GM12874 (cell line): ENCODE measurements at regions not wholly inside any gene's neighbourhood (a gene's known extent, or its start where the extent isn't known, plus 50 kb on each side); places are given as distances from the start of the nearest gene placed in this dataset.

Experiments used
- TF ChIP-seq, protein P1 (sequence below): IDR thresholded peaks from 2 replicates; pipeline ENCODE4 v1.5.1; 2011; ENCODE audit warnings: low read depth, mild to moderate bottlenecking, control low read depth, low read length, moderate library complexity; ENCODE audit not compliant: insufficient read depth

DNA sequence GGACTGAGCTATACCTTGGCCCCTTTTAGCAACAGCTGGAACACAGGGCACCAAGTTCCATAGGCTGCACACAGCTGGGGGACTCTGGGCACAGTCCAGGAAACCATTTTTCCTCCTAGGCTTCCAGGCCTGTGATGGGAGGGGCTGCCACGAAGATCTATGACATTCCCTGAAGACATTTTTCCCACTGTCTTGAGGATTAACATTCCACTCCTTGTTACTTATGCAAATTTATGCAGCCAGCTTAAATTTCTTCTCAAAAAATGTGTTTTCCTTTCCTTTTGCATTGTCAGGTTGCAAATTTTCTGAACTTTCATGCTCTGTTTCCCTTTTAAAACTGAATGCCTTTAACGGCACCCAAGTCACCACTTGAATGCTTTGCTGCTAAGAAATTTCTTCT is 580.1 kb upstream of the FTMT start:
- TF ChIP-seq, protein P1, sequence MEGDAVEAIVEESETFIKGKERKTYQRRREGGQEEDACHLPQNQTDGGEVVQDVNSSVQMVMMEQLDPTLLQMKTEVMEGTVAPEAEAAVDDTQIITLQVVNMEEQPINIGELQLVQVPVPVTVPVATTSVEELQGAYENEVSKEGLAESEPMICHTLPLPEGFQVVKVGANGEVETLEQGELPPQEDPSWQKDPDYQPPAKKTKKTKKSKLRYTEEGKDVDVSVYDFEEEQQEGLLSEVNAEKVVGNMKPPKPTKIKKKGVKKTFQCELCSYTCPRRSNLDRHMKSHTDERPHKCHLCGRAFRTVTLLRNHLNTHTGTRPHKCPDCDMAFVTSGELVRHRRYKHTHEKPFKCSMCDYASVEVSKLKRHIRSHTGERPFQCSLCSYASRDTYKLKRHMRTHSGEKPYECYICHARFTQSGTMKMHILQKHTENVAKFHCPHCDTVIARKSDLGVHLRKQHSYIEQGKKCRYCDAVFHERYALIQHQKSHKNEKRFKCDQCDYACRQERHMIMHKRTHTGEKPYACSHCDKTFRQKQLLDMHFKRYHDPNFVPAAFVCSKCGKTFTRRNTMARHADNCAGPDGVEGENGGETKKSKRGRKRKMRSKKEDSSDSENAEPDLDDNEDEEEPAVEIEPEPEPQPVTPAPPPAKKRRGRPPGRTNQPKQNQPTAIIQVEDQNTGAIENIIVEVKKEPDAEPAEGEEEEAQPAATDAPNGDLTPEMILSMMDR, result no peak

DNA sequence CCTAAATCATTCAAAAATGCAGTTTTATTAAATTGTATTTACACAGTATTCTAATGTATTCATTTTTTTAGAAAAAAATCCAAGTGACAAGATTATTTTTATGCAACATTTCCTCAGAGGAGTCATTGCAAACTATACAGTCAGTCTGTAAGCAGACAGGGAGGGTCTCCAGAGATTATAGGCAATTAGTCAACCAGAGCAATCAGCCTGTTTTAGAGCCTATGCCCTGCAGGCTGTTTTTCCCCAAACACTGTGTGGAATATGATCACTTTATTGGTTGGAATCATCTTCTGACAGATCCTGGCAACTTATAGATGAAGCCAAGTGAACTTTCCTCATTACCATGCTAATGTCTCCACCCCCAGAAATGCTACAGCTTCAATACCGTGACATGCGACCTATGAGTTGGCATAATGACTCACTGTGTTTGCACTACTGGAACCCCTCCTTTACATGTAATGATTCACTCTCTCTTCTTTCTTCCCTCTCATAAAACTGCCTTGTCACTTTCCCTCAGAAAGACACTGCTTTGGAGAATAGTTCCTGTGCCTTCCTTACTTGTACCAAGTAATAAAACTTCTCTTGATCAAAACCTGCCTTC is 577.7 kb upstream of the FTMT start:
- TF ChIP-seq, protein P1, result no peak

DNA sequence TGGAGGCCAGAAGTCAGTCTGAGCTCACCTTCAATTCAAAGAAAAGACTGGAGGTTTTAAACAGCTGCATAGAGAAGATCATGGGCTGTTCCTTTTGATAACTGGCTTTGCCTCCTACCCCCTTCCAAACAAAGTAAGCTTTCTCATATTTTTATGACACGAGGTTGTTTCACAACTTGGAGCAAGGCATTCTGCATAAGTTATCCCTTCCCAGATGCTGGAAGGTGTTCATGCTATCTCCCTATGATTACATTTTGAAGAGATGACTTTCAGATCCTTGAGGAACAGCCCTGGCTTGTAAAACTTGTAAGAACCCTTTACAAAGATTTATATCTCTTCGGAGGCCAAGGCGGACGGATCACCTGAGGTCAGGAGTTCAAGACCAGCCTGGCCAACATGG is 571.9 kb upstream of the FTMT start:
- TF ChIP-seq, protein P1, result no peak

DNA sequence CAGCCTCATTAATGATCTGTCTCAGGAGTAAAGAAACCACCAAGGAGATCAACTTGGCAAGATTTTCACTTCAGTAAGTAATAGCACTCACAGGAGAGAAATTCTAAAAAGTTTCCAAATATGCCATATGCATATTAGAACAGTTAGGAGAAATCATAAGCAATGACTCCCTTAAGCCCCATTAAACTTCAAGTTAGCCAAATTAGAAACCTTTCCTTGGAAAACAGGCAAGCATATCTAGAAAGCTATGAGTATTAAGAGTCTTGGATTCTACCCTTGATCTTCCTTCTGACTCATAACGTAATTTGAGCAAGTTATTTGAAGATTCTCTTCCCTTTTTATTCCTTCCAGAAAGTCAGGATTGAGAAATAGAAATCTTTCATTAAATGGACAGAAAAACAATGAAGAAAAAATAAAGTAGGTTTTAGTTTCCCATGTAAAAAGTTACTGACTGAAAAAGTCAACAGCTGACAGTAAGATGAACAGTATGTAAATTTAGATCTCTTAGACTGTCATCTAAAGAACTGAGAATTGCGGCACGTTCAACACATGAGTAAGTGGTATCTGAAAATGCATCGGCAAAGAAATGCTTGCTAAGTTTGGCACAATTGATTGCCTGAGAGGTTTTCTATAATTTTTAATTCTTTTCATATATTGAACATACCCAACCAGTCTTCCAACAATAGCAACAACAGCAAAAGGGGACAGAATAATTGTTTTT is 565.7 kb upstream of the FTMT start:
- TF ChIP-seq, protein P1, result no peak

DNA sequence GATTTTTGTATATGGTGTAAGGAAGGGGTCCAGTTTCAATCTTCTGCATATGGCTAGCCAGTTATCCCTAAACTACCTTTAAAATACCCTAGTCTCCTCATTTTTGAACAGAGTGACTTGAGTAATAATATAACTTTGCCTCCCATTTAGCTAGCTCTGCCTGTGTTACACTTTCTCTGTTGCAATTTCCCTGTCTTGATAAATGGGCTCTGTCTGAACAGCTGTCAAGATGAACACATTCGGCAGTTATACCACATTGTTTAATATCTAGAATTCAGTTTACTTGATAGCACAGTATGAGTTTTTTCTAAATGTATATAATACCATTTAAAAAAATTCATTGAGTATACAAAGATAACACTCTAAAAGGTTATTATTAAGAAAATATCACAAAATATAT is 562.9 kb upstream of the FTMT start:
- TF ChIP-seq, protein P1, result no peak

DNA sequence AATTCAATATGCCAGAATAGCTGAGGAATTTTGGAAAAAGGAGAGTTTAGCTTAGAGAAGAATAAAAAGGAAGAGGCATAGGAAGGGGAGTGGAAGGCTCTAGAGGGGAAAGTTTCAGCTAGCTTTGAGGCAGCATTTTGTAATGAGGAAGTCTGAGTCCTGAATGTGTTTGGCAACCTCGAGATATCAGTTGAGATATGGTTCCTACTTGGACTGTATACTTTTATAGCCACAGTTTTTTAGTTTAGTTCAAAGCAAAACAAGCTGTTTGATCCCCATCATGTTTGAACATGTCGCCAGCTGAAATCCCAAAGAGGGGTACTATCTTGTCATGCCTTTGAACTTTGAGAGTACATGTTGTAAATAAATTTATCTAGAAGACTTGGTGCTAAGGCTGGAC is 559.0 kb upstream of the FTMT start:
- TF ChIP-seq, protein P1, result no peak

DNA sequence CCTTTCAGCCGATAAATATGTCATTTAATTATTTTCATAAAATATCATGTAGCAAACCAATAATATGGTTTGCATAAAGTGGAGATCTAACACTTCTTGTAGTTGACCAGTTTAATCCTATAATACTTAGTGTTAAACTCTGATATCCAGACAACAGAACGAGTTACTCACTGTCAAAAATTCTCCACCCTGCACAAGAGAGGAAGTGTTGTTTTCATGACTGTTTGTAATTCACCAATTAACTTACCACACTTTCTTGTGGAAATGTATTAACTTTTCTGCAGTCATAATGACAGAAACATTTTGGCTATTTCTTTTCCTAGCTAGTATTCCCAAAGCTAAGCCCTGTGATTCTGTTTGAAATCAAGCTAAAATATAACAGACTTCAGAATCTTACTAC is 555.3 kb upstream of the FTMT start:
- TF ChIP-seq, protein P1, result no peak
